Medulla oblongata (tissue), 1 donor: ENCODE measurements at regions not wholly inside any gene's neighbourhood (a gene's known extent, or its start where the extent isn't known, plus 50 kb on each side); places are given as distances from the start of the nearest gene placed in this dataset.
"Not testable (repeated sequence)": the region's sequence is repeated elsewhere in the genome, so short reads cannot be mapped to it uniquely, and the experiment has no call there.

Experiments used
- DNase-seq: peaks from one replicate; pipeline ENCODE4 v3.0.0-alpha.2; 2015; ENCODE audit errors: extremely low spot score

- no peak for DNase-seq
These were observed 189.9 kb upstream of the UFM1 start for GRCh38 chr13:38159710-38160109.

- DNase-seq: no peak
These were observed 202.6 kb upstream of the UFM1 start for GRCh38 chr13:38147050-38147449.

- DNase-seq: no peak
These were observed 207.9 kb upstream of the UFM1 start for GRCh38 chr13:38141792-38142191.

GRCh38 chr13:38135592-38135991, 214.1 kb upstream of the UFM1 start:
- DNase-seq: no peak

- DNase-seq: no peak
These were observed 228.4 kb upstream of the UFM1 start for GRCh38 chr13:38121267-38121666.

GRCh38 chr13:38103851-38104250, 234.3 kb upstream of the TRPC4 start:
- DNase-seq: no peak

GRCh38 chr13:38099751-38100150, 230.2 kb upstream of the TRPC4 start:
- no peak for DNase-seq

GRCh38 chr13:38093425-38093824, 223.9 kb upstream of the TRPC4 start:
- DNase-seq: no peak

- no peak for DNase-seq
These were observed 221.3 kb upstream of the TRPC4 start for GRCh38 chr13:38090913-38091312.

GRCh38 chr13:38086721-38087120, 217.1 kb upstream of the TRPC4 start:
- DNase-seq: no peak

GRCh38 chr13:38086013-38086412, 216.4 kb upstream of the TRPC4 start:
- DNase-seq: no peak

GRCh38 chr13:38073931-38074330, 204.4 kb upstream of the TRPC4 start:
- DNase-seq: no peak

- DNase-seq: no peak
These were observed 203.1 kb upstream of the TRPC4 start for GRCh38 chr13:38072696-38073095.

- not testable (repeated sequence) for DNase-seq
These were observed 201.8 kb upstream of the TRPC4 start for GRCh38 chr13:38071340-38071739.

- no peak for DNase-seq
These were observed 184.3 kb upstream of the TRPC4 start for GRCh38 chr13:38053896-38054295.

GRCh38 chr13:38046049-38046376, 176.4 kb upstream of the TRPC4 start:
- DNase-seq: no peak

- no peak for DNase-seq
These were observed 175.9 kb upstream of the TRPC4 start for GRCh38 chr13:38045278-38046048.

- DNase-seq: no peak
These were observed 174.5 kb upstream of the TRPC4 start for GRCh38 chr13:38044067-38044466.

GRCh38 chr13:38042771-38043170, 173.2 kb upstream of the TRPC4 start:
- DNase-seq: no peak

GRCh38 chr13:38024431-38024830, 154.9 kb upstream of the TRPC4 start:
- no peak for DNase-seq

- no peak for DNase-seq
These were observed 147.7 kb upstream of the TRPC4 start for GRCh38 chr13:38017320-38017719.

- no peak for DNase-seq
These were observed 144.1 kb upstream of the TRPC4 start for GRCh38 chr13:38013676-38014075.

GRCh38 chr13:38012096-38012495, 142.5 kb upstream of the TRPC4 start:
- no peak for DNase-seq

GRCh38 chr13:38008636-38009035, 139.1 kb upstream of the TRPC4 start:
- DNase-seq: peak; percentile 6
